COLO829 (cell line): ENCODE measurements at regions not wholly inside any gene's neighbourhood (a gene's known extent, or its start where the extent isn't known, plus 50 kb on each side); places are given as distances from the start of the nearest gene placed in this dataset.

ENCODE experiments used
- DNase-seq: peaks from one replicate; pipeline ENCODE4 v3.0.0; 2012; ENCODE audit warnings: low spot score

DNA sequence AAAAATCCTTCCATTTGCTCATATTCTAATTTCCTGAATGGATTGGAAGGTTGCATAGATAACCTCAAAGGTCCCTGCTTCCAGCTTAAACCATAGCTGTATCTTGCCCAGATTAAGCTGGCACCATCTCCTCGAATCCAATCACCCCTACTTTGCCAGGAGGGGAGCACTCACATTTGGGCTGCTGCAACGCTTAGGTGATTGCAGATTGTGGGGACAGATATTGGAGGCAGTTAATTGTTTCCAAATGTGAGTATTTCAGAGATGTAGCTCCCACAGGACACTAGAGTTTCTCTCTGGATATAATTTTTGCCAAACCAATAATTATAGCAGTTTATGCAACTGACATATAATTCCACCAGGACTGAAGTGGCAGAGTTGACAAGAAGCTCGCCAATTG lies 53.5 kb upstream of the ACSL1 start:
- DNase-seq = no peak

DNA sequence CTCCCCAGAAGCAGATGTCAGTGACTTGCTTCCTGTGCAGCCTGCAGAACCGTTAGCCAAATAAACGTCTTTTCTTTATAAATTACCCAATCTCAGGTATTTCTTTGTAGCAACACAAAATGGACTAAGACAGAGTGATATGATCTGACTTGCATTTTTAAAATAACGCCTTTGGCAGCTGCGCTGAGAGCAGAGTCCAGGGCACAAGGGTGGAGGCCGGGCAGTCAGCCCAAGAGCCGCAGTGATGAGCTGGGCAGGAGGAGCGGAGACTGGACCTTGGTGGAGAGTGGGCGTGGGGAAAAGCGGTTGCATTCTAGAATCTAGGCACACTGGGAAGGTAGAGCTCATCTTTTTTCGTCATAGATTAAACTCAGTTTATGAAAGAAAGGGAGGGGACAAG lies 56.5 kb upstream of the ACSL1 start:
- DNase-seq = no peak

DNA sequence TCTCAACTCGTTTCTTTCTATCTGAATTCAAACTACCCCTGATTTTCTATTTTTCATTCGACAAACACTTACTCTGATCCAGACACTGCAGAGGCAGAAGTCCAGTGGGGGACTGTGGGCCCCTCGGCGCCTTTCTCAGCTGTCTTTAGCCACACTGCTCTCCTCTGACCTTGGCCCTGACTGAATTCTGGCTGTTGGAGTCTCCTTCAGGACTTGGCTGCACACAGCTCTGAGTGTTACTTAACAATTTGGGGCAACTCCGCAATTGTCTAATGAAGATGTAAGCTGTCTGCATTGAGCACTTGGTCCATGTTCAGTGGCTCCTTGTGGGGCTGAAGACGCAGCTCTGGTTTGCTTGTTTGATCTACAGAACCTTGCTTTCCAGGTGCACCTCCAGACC lies 57.3 kb upstream of the ACSL1 start:
- no peak for DNase-seq

DNA sequence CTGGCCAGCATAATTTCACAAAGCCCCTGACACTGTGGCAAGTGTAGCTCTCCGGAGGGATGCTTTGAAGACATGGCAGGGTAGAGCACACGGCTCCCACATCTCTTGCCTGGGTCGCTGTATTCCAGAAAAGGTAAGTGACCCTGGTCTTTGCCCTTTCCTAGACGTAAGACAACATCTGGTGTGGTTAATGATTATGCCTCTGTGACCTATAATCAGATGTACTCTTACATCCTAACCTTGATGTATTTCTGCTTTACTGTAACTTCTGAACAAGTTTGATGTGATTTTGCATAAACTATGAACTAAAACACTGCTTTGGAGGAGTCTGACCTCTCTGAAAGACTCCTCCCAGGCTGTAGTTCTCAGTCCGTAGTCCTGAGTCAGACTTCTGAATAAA lies 59.1 kb upstream of the ACSL1 start:
- DNase-seq = no peak

DNA sequence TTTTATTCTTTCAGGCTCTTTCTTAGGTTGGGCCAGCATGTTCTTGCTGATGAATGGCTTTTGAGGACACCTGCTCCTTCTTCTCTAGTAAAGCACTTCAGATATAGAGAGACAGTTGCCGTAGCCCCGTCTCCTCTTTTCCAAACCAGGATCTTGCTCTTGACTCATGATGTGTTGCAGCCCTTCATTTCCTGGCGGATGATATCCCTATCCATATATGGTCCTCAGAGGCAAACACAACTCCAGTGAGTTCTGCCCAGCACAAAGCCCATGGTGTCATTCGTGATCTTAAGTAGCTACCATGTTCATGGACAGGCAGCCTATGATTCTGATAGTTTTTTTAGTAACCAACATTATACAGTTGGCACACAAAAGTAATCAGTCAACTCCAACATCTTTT lies 59.8 kb upstream of the ACSL1 start:
- no peak for DNase-seq

DNA sequence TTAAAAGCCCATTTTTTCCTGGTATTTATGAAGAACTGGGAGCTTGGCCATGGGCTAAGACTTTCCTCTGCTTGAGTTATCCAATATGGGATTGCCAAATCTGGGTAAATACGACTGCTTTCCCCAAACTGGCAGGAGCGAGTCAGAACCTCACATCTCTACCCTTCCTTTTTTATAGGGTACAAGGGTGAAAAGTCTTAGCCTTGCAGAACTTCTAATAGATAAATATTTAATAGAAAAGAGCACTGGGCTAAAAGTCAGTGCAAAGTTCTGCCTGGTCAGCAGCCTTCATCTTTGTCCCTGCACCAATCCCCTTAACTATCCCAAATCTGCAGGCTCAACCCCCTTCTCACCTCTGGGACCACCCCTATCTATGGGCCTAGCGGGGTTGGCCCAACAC lies 61.6 kb upstream of the ACSL1 start:
- DNase-seq = no peak

DNA sequence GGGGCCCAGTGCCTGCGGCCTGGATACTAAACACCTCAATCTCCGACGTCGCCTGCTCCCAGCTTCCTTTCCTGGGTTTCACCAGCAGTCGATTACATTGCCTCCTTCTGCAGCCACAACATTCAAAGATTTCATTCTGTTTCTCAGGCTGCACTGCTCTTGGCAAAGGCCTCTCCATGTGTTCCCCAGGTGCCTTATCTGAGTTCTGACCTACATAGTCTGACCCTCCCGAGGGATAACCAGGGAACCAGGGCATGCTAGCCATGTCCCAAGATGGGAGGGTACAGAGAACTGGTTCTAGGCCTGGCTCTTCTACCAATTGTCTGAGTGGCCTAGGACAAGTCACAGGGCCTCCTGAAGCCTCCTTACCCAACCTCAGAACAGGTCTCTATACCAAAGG lies 62.2 kb upstream of the ACSL1 start:
- DNase-seq = no peak

DNA sequence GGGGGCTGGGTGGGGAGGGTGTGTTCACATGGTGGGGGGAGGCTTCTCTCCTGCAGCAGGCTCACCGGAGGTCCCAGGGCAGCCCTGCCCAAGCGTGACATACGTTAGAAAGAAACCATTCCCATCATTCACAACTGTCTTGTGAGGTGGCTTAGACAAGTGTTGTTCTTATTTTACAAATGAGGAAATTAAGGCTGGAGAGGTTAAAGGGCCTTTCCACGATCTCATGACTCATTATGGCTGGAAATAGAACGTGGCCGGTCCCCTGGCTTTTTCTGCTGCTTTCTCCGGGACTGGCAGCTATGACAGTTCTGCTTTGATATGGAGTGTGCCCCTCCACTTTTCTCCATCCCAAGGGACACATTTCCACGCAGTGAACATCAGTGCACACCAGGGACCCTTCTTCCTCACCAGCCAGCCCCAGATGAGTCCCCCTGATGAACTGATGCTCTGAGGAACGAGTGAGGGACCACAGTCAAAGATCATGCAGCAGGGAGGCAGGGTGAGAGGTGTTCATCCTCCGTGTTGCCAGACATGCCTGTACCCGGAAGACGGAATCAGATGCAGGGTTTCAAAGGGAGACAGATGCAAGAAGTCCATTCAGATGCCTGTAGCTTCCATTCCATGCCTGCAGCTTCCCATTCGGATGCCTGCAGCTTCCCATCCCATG lies 64.0 kb upstream of the ACSL1 start:
- DNase-seq = no peak

DNA sequence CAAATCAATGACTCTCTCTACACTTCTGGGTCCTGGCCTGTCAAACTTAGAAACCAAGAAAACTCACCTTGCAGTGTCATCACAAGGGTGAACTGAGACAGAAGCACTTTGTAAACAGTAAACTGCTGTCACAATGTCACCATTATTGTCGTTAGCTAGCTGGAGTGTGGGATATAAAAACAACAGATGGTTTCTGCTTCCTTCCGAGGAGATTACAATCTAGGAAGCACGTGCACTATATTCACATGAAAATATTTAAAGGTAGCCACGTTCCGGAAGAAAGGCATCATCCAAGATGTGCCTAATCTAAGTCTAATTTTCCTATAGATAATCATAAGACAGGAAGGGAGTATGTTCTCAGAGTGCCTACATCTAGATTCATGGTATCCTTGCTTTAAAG lies 64.7 kb upstream of the ACSL1 start:
- DNase-seq = no peak

DNA sequence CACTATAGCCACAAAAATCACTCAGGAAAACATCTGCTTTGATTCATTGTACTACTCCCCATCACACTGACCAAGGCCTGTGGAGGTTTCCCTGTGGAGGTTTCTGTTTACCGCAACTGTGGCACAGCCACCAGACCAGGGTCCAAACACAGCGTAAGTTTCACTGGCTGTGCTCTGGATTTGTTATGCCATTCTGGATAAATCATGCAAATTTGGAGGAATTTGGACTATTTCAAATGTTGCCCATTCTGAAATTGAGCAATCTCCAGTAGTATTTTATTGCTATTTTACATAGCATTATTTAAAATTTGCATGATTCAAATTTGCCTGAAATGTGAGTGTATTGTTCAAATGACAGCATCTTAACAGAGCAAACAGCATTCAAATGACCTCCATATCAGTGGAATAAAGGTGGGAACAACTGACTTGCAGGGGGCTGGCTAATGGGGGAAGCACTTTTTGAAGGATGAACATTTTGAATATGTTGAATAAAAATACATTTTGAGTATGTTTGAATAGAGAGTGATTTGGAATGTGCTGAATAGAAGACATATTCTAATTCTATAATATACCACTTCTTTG lies 66.1 kb upstream of the ACSL1 start:
- DNase-seq = no peak

DNA sequence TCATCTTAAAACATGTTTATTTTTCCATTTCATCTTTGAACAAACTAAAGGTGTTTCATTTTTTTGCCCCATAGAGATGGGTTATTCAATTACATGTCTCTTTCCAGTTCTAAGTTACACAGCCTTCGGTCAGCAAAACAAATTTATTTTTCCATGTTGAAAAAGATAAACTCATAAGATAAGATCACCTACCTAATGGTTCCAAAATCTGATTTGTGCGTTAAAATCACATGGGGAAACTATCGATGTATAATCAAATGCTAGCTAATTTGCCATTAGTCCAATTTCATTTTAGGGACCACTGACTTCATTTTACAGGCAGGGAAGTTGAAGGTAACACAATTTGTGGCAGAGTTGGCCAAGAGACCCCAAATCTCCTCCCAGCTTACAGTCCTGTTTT lies 67.2 kb upstream of the ACSL1 start:
- no peak for DNase-seq

DNA sequence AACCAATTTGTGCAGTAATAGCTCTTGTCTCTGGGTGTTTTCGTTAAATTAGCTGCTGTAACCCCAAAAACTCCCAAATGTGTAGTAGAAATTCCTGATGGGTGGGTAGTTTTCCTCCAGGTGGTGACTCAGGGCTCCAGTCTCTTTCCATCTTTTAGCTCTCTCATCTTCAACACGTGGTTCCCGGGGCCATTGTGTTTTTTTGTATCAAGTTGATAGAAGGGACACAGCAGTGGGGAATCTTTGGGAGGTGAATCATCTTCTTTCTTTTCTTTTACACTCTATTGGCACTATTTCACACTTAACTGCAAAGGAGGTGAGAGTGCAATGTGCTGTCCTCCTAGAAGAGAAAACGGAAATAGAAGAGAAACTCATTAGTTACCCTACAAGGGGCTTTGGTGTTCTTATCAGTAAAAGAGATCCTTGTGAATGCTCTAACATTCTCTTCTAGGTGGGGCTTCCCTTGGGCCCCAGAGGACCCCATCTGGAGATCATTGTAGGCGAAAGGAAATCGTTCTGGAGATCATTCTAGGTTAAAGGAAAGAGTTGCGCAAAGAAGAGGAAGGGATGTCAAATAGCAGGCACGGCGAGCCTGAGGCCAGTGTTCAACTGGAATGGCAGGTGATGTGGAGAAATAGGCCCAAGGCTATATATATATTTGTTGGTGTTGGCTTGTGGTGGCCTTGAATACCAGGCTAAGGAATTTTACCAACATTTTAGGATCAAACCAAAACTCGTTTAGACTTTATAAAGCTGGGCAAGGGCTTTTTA lies 68.2 kb upstream of the ACSL1 start:
- no peak for DNase-seq

DNA sequence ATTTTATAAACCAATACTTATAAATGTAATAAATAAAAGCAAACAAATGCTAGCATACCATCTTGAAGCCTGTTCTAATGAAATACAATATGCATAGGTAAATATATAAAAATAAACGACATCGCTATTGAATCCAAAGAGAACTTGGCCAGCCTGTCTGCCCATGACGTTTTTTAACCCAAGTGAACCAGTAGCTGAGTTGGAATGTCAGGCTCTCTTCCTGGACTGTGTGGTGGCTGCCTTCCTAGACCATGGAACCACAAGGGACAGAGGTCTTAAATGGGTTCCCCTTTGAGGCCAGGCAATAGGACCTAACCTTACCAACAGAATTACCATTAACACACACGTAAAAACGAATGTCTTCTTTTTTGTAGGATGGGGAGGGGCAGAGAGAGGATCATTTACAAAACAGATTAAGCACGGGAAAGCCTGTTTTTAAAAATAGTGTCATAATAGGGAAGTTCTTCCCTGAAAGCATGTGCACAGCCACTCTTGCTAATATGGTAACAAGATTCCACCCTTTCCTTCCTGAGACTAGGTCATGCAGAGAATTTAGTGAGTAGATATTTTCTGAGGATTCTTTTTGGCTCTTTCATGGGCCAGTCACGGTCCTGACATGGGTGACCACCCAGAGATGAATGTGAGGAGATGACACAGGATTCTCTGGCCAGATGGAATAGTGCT lies 69.4 kb upstream of the ACSL1 start:
- no peak for DNase-seq

DNA sequence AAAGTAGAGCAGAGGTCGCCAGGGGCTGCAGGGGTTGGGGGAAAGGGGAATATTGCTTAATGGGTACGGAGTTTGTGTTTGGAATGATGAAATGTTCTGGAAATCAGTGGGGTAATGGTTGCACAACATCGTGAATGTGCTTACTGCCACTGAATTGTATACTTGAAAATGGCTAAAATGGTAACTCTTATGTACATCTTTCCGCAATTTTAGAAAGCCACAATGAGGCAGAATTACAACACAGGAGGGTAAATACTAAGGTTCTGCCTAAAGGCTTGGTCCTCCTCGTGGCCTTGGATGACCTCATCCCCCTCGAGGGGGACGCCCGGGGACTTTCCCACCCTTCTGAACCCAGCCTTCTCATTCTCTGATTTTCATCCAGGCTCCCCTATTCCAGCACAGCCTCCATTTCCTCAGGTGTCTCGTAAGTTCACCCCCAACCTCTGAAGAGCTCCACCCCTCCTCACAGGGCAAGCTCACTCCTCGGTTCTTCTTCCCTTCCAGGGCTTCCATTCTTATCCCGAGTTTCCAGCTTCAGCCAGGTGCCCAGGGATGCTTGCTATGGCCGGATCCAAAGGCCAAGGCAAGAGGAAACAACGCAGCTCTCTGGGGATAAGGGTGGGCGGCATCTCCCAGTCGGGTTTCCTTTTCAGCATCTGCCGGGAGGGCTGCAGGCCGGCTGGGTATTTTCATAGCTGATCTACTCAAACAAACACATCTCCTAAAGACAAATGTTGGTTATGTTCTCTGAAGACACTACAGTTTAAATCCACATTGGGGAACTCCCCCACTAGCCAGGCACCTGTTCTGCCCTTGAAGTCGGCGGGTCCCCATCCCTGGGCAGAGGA lies 71.3 kb upstream of the ACSL1 start:
- DNase-seq = no peak

DNA sequence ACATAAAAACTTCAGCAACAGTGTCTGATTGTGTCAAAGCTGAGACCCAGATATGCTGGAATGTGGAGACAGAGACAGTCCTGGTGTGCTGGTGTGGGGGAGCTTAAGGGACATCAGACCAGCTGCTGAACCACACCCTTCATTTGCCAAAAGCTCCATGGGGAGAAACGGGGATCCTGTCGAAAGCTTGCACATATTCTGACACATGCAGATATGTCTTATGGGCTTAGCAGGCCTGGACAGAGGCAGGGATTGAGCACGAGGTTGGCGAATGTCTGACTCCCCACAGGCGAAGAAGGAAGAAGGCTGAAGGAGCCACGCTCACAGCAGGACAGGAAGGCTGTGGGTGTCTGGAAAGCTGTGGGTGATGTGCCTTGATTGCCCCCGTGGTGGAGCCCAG lies 72.1 kb upstream of the ACSL1 start:
- no peak for DNase-seq

DNA sequence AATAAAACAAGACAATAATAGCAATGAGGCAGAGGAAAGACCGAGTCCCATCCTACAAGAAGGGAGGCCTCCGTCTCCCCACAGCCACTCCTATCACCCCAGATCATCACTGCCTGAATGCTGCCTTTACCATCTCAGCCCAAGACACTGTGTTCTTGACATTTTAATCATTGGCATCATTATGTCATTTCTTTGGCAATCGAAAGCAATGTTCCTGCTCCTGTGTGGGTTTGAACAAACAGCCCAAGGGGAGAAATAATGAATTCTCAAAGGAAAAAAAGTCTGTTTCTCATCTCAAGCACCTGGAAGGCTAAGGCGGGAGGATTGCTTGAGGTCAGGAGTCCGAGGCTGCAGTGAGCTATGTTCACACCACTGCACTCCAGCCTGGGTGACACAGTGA lies 73.0 kb upstream of the ACSL1 start:
- no peak for DNase-seq

DNA sequence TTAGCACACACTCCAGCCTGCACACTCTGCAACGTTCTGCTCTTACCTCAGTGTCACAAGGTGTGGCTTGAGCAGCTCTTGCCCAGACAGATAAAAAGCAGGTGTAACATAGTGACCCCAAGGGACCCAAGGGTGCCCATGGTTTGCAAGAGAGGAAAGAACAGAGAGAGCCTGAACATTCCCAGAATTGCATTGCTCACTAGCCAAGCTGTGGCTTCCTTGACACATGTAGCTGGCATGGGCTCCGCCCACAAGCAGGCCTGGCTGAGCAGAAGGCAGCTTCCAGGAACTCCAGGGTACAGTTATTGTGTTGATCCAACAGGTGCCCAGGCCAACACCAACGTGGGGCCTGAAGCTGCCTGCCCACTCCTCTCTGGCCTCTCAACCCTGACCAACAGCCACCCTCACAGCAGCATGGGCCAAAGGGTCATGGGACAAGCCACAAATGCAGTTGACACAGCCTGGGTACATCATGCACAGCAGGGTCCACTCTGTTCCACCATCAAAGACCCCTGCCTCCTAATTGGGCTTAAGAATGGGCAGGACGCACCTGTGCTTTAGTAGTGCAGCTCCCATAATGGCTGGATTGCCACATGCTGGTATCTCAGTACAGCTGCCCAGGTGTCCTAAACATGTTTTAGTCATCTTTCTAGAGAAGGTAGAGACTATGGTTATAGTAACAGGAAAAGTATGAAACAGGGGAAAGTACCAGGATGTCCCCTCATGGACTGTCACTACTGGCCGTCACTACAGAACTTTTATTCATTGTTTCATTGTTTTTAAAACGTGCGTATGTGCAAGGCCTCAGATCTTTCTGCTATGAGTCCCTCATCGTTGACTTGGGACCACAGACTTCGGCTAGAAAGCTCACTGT lies 73.7 kb upstream of the ACSL1 start:
- no peak for DNase-seq

DNA sequence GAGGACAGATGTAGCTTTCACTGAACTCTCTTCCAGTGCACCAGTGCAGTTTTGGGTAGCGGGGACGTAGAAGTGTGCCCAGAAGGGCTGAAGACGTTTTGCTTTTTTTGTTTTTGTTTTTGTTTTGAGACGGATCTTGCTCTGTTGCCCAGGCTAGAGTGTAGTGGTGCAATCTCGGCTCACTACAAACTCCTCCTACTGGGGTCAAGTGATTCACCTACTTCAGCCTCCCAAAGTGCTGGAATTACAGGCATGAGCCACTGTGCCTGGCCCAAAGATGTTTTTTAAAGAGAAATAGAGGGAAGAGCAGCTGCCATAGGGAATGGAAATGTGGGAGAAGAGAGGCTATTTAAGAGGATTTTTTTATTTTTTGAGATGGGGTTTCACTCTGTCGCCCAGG lies 74.4 kb upstream of the ACSL1 start:
- DNase-seq = no peak

DNA sequence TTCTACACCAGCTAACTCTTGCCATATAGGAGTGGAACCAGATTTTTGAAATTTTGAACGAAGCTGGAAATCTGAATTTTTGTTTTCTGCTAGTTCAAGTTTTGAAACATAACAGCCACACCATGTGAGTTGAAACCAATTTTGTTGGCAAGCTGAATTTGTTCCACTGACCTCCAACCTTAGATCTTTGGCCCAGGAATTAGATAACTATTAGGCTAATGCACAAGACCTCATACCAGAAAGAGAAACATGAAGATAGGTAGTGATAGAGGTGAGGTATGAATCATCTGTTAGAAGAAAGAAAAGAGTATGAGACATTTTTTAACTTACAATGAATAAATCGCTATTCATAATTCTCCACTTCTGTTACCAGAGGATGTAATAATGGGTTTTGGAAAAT lies 76.8 kb upstream of the ACSL1 start:
- no peak for DNase-seq

DNA sequence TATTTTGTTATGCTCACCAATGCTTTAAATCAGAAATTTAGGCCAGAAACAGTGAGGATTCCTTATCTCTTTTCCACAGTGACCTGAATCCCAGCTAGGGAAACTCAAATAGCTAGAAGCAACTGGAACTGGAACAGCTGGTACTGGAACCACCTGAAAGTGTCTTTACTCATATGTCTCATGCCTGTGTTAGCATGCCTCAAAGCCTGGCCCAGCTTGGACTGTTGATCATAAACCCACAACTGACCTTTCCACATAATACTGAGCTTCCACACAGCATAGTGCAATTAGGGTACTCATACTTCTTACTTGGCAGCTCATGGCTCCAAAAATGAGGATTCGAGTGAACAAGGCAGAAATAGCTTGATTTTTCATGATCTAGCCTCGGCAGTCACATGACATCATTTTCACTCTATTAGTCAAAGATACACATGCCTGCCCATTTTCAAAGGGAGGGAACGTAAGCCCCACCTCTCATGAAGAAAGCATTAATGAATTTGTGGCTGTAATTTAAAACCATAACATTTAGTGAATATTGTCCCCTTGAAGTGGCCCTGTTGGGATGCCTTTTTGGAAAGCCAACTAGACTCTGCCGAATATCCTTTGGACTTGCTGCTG lies 80.8 kb upstream of the ACSL1 start:
- DNase-seq = no peak

DNA sequence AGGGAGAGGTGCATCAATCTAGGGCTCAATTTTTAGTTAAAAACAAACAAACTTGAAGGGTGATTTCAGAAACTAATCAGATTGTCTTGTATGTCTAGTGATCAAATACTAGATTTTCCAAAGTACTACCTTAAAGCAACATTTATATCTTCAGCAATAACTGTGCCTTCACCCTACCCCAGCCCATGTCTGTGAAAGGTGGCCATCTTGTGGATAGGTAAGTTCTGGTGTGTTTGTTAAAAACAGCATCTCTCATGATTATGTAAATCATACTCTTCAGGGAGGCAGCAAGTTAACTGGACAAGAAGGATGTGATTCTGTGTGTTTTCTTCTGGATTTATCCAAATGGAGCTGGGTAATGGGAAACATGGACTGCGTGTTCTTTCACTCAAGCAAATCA lies 81.4 kb upstream of the ACSL1 start:
- no peak for DNase-seq
